DMS153 (cell line): ENCODE measurements at regions not wholly inside any gene's neighbourhood (a gene's known extent, or its start where the extent isn't known, plus 50 kb on each side); places are given as distances from the start of the nearest gene placed in this dataset.

Experiments
- DNase-seq: peaks from one replicate; lab custom pipeline; 2025; lab: John Stamatoyannopoulos, UW

- no peak for DNase-seq
Observed at GRCh38 chr17:72425794-72426168, 305.0 kb downstream of the SOX9 start.

- DNase-seq, result no peak
Observed at GRCh38 chr17:72426321-72426720, 305.5 kb downstream of the SOX9 start.

- no peak for DNase-seq
Observed at GRCh38 chr17:72426948-72427760, 306.3 kb downstream of the SOX9 start.

- no peak for DNase-seq
Observed at GRCh38 chr17:72427761-72428109, 306.9 kb downstream of the SOX9 start.

GRCh38 chr17:72429066-72429638 lies 308.3 kb downstream of the SOX9 start:
- no peak for DNase-seq

- no peak for DNase-seq
Observed at GRCh38 chr17:72430611-72431432, 310.0 kb downstream of the SOX9 start.

- no peak for DNase-seq
Observed at GRCh38 chr17:72432143-72432621, 311.4 kb downstream of the SOX9 start.

- no peak for DNase-seq
Observed at GRCh38 chr17:72432881-72433280, 312.1 kb downstream of the SOX9 start.

GRCh38 chr17:72433797-72434196 lies 313.0 kb downstream of the SOX9 start:
- DNase-seq, result no peak

- no peak for DNase-seq
Observed at GRCh38 chr17:72434581-72434980, 313.8 kb downstream of the SOX9 start.

- no peak for DNase-seq
Observed at GRCh38 chr17:72434991-72435618, 314.3 kb downstream of the SOX9 start.

GRCh38 chr17:72438783-72439182 lies 318.0 kb downstream of the SOX9 start:
- DNase-seq, result no peak

- no peak for DNase-seq
Observed at GRCh38 chr17:72439893-72440502, 319.2 kb downstream of the SOX9 start.

- no peak for DNase-seq
Observed at GRCh38 chr17:72440961-72441360, 320.1 kb downstream of the SOX9 start.

GRCh38 chr17:72441909-72442308 lies 321.1 kb downstream of the SOX9 start:
- DNase-seq, result no peak

GRCh38 chr17:72444517-72445054 lies 323.8 kb downstream of the SOX9 start:
- DNase-seq, result no peak

GRCh38 chr17:72445055-72445991 lies 324.5 kb downstream of the SOX9 start:
- DNase-seq, result no peak

GRCh38 chr17:72446118-72446517 lies 325.3 kb downstream of the SOX9 start:
- no peak for DNase-seq

- no peak for DNase-seq
Observed at GRCh38 chr17:72446525-72447250, 325.9 kb downstream of the SOX9 start.

GRCh38 chr17:72447251-72447640 lies 326.4 kb downstream of the SOX9 start:
- DNase-seq, result no peak
